GM21390 (cell line): ENCODE measurements at regions not wholly inside any gene's neighbourhood (a gene's known extent, or its start where the extent isn't known, plus 50 kb on each side); places are given as distances from the start of the nearest gene placed in this dataset.

Experiments
- ATAC-seq: cut with Tn5 transposase; IDR thresholded peaks from one replicate; pipeline ENCODE4 v1.9.1; 2021; ENCODE audit not compliant: unreplicated experiment

- no peak for ATAC-seq
Observed at GRCh38 chr2:236794176-236794957, 224.7 kb downstream of the ACKR3 start.

- ATAC-seq: no peak
Observed at GRCh38 chr2:236795169-236795860, 225.7 kb downstream of the ACKR3 start.

GRCh38 chr2:236795861-236796219 is 226.2 kb downstream of the ACKR3 start:
- no peak for ATAC-seq

- ATAC-seq: no peak
Observed at GRCh38 chr2:236796236-236796635, 226.6 kb downstream of the ACKR3 start.

- ATAC-seq: no peak
Observed at GRCh38 chr2:236797411-236797810, 227.8 kb downstream of the ACKR3 start.

GRCh38 chr2:236798491-236798890 is 228.9 kb downstream of the ACKR3 start:
- ATAC-seq: no peak

GRCh38 chr2:236799391-236800026 is 229.9 kb downstream of the ACKR3 start:
- ATAC-seq: no peak

- ATAC-seq: no peak
Observed at GRCh38 chr2:236802862-236803261, 233.2 kb downstream of the ACKR3 start.

GRCh38 chr2:236803621-236804020 is 234.0 kb downstream of the ACKR3 start:
- ATAC-seq: no peak

GRCh38 chr2:236805800-236806531 is 236.3 kb downstream of the ACKR3 start:
- no peak for ATAC-seq

- ATAC-seq: no peak
Observed at GRCh38 chr2:236809716-236810115, 240.1 kb downstream of the ACKR3 start.

GRCh38 chr2:236811062-236811656 is 241.5 kb downstream of the ACKR3 start:
- no peak for ATAC-seq

GRCh38 chr2:236813766-236814165 is 244.1 kb downstream of the ACKR3 start:
- ATAC-seq: no peak

GRCh38 chr2:236814593-236814992 is 245.0 kb downstream of the ACKR3 start:
- ATAC-seq: no peak

- ATAC-seq: no peak
Observed at GRCh38 chr2:236815746-236816145, 246.1 kb downstream of the ACKR3 start.

- no peak for ATAC-seq
Observed at GRCh38 chr2:236816197-236817170, 246.9 kb downstream of the ACKR3 start.

GRCh38 chr2:236818281-236819045 is 248.8 kb downstream of the ACKR3 start:
- ATAC-seq: no peak

GRCh38 chr2:236819275-236820002 is 249.8 kb downstream of the ACKR3 start:
- no peak for ATAC-seq
